Mammary epithelial cell (primary cell): ENCODE measurements at regions not wholly inside any gene's neighbourhood (a gene's known extent, or its start where the extent isn't known, plus 50 kb on each side); places are given as distances from the start of the nearest gene placed in this dataset.

Experiments used
- CTCF ChIP-seq, 2 donors: IDR thresholded peaks in 1 of 2; conservative IDR thresholded peaks in 1 of 2; 2 replicates each; pipeline ENCODE4 v1.5.1; 2011 to 2012; ENCODE audit warnings: inconsistent platforms in 2 of 2, low read length in 2 of 2, mild to moderate bottlenecking in 2 of 2, control low read depth in 1 of 2, low read depth in 1 of 2; ENCODE audit not compliant: insufficient read depth in 1 of 2; ENCODE audit errors: extremely low read depth in 1 of 2
- EZH2 ChIP-seq: IDR thresholded peaks from 2 replicates; pipeline ENCODE4 v1.6.1; 2012; ENCODE audit warnings: low read length, inconsistent platforms, borderline replicate concordance

DNA sequence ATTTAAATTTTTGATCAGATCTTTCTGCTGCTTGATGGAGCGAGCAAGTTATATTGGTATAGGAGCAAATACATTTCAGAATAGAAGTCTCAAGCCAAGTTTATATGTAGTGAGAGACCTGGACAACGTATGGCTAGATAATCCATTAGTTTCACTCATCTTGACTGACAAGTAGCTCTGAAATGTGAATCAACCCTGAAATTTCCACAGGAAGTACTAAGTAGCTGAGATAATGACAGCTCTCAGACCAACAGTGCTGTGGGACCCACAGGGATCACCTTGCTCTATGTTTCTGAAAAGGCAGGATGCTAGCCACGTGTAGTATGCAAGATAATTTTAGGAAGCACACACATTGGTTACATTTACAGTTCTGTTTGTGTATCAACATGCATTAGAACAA lies 258.6 kb upstream of the FOXN3 start:
- TF ChIP-seq CTCF (conservative IDR thresholded peaks at IDR 0.05 in 1 of 2, IDR thresholded peaks at IDR 0.05 in 1 of 2; ENCODE audit: extremely low read depth in 1 of 2, insufficient read depth in 1 of 2, low read depth in 1 of 2, low read length in 2 of 2): no peak
- TF ChIP-seq EZH2: no peak
